NOMO-1 (cell line): ENCODE measurements at regions not wholly inside any gene's neighbourhood (a gene's known extent, or its start where the extent isn't known, plus 50 kb on each side); places are given as distances from the start of the nearest gene placed in this dataset.
"Not testable (repeated sequence)": the region's sequence is repeated elsewhere in the genome, so short reads cannot be mapped to it uniquely, and the experiment has no call there.

Experiments
- DNase-seq, 2 experiments: peaks; one replicate each; lab custom pipeline; 2025; ENCODE audit not compliant: unreplicated experiment in 2 of 2; lab: John Stamatoyannopoulos, UW

DNA sequence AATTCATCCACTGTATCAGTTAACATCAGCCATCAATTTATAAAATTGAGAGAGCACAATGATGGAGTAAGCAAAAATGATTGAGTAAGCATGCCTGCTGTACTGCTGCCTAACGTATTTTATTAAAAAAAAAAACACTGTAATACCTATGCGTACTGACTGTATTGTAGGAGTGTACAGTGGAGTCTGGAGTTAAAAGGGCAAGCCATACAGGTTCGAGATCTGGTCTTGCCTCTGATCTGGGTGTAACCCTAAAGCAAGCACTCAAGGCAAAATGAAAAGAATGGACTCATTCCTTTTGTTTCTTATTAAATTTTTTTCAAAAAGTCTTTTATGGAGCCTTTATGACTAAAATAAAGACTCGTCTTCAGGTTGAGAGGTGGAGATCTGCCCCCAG, 894.2 kb upstream of the INTU start:
- no peak for DNase-seq

DNA sequence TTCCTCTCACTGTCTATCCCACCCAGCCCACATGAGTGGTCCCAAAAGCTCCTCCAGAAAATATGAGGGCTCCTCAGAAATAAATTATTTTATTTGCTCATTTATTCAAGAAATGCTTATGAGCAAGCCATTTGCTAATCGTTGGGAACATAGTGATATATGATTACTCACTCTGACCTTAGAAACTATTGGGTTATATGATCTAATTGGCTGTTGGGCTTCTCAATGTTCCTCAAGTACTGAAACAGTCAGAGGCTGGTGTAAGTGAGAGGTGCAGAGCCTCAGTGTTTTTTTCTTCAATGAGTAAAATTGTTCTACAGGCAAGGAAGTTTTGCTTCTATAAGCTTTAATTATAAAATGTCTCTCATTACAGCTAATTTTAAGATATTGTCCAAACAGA, 893.8 kb upstream of the INTU start:
- no peak for DNase-seq

DNA sequence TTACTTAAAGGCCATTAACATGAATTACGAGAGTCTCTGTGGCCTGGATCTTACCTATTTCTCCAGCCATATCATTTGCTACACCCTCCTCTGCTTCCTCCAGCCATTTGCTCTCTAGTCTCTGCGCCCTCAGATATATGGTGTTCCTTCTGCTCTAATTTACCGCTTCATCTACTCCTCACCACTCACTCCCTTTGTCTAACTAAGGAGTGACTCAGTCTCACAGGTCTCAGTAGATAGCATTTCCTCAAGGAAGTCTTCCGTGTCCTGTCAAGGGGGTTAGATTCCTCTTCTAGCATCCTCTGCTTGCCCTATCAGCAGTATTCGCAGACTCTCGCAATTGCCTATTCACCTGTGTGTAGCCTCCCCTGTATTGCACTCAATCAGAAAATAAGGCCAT, 892.1 kb upstream of the INTU start:
- no peak for DNase-seq

DNA sequence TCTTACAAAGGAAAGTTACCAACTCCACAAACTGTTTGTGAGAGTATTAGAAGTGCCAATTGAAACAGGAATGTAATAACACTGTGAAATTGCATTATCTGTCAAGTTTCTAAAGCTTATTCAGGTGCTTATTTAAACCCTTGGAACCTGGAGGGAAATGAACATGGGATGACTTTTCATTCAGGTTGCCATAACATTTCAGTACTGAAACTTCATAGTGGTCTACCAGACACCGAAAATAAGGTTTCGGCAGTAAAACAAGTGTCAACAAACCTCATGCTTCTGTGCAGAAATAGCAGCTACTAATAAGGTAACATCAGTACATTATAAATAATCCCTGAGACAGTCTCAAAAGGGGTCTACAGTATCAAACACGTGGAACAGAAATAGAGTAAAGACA, 890.7 kb upstream of the INTU start:
- no peak for DNase-seq

DNA sequence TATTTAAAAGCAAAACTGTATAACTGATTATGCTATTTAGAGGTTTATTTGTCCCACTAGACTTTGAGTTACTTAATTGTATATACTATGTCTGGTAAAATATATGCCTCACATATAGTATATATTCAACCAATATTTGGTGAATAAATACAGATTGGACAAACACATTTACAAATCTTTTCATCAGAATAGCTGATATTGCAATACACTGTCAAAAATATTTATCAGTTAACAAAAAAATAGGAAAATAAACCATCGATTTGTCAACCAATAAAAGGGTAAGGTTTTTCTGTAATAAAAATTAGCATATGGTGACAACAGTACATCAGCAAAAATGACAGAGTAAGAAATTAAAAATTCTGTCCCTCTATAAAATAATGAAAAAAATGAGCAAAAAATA, 889.9 kb upstream of the INTU start:
- DNase-seq, result no peak

DNA sequence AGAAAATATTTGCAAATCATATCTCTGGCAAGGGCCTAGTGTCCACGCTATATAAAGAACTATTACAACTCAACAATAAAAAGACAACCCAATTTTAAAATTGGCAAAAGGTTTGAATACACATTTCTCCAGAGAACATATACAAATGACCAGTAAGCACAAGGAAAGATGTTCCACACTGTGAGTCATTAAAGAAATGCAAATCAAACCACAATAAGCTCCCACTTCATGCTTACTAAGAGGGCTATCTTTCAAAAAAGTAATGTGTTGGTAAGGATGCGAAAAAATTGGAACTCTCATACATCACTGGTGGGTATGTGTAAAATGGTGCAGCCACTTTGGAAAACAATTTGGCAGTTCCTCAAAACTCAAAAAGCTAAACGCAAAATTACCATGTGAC, 884.0 kb upstream of the INTU start:
- no peak for DNase-seq

DNA sequence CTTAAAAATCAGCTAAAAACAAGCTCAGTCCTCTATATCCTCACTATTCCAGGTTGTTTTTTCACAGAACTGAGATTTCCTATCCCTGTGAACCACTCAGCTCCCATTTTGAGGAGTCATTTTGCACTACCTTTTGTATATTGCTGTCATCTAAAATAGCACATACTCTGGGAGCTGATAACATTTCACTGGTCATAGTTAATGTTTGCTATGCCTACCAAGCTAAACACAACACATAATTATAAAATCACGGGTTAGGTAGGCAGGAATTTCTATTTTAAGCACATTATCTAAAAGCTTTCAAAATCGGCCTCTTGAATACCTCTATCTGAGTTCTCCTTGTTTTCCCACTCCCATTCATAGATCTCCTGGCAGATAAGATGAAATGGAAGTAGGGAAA, 882.0 kb upstream of the INTU start:
- DNase-seq, result no peak

DNA sequence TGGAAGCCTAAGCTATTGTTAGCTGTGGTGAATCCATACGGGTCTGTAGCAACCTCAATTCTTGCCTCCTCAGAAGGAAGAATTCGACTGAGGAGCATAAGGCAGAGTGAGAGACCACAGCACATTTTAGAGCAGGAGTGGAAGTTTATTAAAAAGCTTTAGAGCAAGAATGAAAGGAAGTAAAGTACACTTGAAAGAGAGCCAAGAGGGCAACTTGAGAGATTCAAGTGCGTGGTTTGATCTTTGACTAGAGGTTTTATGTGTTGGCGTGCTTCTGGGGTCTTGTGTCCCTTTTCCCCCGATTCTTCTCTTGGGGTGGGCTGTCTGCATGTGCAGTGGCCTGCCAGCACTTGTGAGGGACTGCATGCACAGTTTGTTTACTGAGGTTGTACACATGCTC, 880.6 kb upstream of the INTU start:
- DNase-seq, result no peak

DNA sequence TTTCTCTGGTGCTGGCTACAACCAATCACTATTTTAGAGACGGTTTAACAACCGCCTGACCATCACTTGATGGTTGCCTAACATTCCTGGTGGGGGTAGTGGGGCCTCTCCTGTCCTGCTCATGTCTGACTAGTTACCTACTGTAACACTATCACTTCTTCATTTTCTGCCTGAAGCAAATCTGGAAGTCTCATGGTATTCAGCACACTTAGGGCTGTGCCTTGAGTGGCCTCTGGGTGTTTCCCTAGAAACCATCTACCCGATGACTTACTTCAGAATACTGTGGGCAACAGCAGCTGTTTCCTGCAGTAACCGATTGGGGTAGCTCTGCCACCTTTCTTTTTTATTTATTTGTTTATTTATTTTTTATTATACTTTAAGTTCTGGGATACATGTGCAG, 880.1 kb upstream of the INTU start:
- DNase-seq, result peak; percentile 6 to 15

DNA sequence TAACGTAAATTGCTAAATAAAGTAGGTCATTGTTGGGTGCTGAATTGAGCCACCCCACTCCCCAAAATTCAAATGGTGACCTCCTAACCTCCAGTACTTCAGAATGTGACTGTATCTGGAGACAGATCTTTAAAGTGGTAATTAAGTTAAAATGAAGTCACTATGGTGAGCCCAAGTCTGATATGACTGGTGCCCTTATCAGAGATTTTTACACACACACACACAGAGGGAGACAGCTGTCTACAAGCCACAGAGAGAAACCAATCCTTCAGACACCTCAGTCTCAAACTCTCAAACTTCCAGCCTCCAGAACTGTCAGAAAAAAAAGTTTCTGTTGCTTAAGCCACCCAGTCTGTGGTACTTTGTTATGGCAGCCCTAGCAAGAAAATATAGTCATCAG, 879.2 kb upstream of the INTU start:
- DNase-seq, result no peak

DNA sequence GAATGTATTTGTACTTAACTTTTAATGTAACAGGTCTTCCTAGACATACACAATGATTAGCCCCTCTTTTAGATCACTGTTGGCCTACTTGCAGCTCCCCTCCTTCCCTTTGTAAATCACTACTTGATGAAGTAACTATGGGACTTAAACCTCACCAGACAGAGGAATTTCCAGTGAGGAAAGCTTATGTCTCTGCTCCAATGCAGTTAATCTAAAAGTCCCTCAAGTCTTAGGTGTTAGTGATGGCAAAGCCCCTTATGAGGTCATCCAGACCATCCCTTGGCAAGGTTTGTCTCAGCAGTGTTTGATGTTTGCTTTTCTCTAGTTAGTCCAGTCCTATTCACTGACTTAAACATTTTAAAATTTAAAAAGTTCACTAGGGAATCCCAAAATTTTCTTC, 877.3 kb upstream of the INTU start:
- DNase-seq, result no peak

DNA sequence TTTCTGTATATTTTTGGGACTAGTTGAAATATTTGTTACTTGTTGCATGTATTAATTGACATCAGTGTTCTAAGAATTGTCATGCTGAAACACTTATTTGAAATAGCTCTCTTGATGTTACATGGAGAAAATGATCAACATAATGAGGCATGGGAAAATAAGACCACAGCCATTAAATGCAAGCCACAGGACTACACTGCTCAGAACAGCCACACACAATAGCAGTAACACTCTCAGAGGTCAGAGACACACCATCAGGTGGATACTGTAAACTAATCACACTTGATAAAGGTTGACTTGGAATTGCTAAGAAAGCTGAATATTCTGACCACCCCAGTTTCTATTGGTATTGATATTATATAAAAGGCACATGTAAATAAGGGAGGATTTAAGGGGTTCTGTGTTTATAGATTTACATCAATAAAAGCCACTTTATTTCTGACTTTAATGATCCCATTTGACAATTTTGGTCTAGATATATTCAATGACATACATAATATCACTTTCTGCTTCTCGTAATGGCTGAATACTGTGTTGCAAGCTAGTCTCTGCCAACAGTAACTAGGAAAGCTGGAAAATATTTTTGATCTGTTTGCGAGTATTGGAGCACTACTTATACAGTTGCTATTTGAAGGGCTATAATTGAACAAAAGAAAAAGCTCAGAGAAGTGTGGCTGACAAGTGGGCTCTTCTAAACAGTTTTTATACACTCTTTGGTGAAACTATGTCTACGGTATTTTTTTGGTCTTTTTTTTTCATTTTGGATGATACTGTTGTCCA, 876.5 kb upstream of the INTU start:
- no peak for DNase-seq

DNA sequence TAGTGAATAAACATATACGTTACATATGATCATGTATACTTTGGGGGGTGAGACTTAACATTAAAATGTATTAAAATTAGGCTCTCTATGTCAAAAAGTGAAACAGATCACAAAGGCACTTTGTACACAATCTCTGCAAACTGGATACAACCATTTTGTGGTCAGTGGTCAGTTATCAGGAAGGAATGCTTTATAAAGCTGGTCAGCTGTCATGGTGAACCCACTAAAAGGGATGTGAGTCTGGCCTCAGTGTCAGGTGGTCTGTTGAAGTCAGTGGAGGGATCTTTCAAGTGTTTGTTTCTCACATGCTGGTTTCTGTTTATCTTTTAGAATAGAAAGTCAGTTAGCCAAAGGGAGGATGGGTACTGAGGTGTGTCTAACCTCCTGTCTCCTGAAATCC, 875.5 kb upstream of the INTU start:
- DNase-seq, result no peak

DNA sequence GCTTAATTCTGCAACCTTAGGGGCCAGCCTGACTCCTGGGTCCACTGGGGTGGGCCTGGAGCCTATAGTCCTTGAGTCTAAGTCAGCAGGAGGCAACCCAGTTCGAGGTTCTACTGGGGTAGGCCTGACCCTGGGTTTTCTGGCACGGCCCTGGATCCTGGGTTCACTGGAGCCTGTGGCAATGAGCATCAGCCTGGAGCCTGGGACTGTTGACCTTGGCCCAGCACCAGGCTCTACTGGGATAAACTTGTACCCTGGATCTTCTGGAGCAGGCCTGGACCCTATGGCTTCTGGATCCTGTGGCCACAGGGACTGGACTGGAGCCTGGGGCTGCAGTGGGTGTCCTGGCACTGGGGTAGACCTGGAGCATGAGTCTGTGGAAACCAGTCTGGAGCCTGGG, 874.3 kb upstream of the INTU start:
- no peak for DNase-seq

DNA sequence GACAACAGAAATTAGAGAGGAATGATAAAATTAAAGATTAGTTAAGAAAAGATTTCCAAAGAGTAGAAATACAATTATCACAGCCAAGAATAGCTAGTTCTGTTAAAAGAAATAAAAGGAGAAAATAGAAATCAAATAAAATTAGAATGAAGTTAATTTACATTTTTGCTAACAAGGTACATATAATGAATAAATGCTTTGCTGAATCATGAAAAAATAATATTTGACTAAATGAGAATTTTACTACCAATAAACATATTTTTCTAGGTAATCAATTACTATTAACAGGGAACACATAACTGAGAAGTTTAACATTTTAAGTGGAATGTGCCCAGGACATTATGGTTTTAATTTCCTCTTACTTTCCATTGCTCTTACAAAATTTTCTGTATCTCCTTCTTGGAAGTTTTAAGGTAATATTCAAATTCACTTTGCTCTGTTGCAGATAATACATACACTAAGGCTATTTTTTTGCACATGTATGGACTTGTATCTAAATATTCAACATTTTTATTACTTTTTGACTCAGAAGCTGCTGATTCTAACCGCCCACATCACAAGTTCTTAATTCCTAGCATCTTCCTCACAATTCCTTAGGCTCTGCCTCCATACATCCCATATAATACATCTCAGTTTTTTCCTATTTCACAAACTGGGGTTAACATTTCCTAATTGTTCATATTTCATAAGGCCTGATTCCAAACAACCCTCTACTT, 870.7 kb upstream of the INTU start:
- no peak for DNase-seq

DNA sequence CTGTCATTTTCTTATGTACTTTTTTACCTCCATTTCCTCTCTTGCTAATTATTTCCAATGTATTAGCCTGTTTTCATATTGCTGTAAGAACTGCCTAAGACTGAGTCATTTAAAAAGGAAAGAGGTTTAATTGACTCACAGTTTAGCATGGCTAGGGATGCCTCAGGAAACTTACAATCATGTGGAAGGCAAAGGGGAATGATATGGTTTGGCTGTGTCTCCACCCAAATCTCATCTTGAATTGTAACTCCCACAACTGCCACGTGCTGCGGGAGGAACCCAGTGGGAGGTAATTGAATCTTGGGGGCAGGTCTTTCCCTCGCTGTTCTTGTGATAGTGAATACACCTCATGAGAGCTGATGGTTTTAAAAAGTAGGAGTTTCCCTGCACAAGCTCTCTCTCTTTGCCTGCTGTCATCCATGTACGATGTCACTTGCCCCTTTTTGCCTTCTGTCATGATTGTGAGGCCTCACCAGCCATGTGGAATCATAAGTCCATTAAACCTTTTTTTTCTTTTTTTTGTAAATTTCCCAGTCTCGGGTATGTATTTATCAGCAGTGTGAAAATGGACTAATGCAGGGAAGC, 870.0 kb upstream of the INTU start:
- no peak for DNase-seq

DNA sequence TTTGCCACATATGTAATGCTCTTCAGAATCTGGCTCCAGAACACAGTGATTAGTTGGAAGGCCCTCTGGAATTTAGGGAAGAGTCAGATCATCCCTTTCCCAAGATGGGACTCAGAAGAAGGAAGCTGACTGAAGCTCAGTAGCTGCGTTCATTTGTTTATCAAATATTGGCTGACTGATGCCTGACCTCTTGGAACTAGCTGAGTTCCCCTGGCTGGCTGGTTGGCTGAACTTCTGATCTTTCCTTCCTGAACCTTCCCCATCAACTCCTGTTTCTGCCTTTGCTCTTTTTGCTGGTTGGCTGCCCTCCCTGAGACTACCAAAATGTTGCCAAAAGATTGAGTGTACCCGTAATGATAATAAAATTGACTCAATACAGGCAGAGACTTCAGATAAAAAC, 866.5 kb upstream of the INTU start:
- no peak for DNase-seq

DNA sequence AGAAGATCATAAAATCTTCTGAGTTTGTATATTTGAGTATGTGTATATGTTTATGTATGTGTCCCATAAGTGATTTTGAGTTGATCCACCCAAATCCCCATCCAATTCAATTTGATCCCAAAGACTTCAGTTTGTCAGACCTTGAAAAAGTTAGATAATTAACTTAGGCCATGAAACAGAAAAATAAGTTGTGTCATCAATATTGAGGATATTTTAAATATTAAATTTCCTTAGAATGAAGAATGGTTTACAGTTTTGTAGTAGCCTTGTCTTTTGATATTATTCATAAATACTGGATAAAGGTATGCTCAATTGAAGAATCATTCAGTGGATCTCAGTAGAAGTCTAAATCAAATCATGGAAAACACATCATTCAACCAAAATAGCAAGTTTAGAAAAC, 864.4 kb upstream of the INTU start:
- no peak for DNase-seq

DNA sequence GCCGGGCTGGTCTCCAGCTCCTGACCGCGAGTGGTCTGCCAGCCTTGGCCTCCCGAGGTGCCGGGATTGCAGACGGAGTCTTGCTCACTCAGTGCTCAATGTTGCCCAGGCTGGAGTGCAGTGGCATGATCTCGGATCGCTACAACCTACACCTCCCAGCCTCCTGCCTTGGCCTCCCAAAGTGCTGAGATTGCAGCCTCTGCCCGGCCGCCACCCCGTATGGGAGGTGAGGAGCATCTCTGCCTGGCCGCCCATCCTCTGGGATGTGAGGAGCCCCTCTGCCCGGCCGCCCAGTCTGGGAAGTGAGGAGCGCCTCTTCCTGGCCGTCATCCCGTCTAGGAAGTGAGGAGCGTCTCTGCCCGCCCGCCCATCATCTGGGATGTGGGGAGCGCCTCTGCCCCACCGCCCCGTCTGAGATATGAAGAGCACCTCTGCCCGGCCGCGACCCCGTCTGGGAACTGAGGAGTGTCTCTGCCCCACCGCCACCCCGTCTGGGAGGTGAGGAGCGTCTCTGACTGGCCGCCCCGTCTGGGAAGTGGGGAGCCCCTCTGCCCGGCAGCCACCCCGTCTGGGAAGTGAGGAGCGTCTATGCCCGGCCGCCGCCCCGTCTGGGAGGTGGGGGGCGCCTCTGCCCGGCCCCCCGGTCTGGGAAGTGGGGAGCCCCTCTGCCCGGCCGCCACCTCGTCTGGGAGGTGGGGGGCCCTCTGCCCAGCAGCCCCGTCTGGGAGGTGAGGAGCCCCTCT, 861.8 kb upstream of the INTU start:
- not testable (repeated sequence) for DNase-seq

DNA sequence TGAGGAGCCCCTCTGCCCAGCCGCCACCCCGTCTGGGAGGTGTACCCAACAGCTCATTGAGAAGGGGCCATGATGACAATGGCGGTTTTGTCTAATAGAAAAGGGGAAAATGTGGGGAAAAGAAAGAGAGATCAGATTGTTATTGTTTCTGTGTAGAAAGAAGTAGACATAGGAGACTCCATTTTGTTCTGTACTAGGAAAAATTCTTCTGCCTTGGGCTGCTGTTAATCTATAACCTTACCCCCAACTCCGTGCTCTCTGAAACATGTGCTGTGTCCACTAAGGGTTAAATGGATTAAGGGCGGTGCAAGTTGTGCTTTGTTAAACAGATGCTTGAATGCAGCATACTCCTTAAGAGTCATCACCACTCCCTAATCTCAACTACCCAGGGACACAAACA, 861.1 kb upstream of the INTU start:
- DNase-seq, result not testable (repeated sequence)

DNA sequence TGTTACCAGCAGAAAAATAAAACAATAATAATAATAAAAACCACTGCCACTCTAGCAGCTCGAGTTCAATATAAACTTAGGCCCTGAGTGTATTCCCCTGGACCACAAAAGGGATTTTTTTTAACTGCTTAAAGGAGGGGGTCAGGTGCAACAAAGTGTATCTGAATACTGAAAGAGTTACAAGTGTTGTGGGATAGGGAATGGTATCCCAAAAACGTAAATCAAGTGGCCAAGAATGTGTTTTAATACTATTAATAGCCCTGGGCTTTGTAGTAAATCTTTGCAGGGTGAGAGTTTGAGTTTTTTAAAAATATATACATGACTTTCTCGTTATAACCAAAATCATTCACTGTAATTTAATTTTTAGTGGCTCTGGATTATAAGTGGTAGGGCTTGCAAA, 860.1 kb upstream of the INTU start:
- no peak for DNase-seq
